Smooth muscle cell (in vitro differentiated cells): ENCODE measurements at regions not wholly inside any gene's neighbourhood (a gene's known extent, or its start where the extent isn't known, plus 50 kb on each side); places are given as distances from the start of the nearest gene placed in this dataset.

ENCODE experiments used
- DNase-seq: peaks from one replicate; lab custom pipeline; 2025; ENCODE audit not compliant: unreplicated experiment; lab: John Stamatoyannopoulos, UW
- H2AFZ ChIP-seq: fragments of 200-600 bp; sonication (generic); 2 replicates; pipeline ENCODE4 v1.6.0; 2016; ENCODE audit warnings: antibody characterized with exemption, low read depth, mild to moderate bottlenecking
- H3F3A ChIP-seq: fragments of 200-600 bp; sonication (generic); 2 replicates; pipeline ENCODE4 v1.6.0; 2017; ENCODE audit warnings: antibody characterized with exemption, low read depth
- H3K27ac ChIP-seq: fragments of 200-600 bp; sonication (generic); 2 replicates; pipeline ENCODE4 v1.5.1; 2016; ENCODE audit warnings: low read depth, mild to moderate bottlenecking
- H3K27me3 ChIP-seq: fragments of 200-600 bp; sonication (generic); 2 replicates; pipeline ENCODE4 v1.6.1; 2016; ENCODE audit warnings: low read depth, mild to moderate bottlenecking
- H3K36me3 ChIP-seq: fragments of 200-600 bp; sonication (generic); 2 replicates; pipeline ENCODE4 v1.5.1; 2016; ENCODE audit warnings: low read depth
- H3K4me1 ChIP-seq: fragments of 200-600 bp; sonication (generic); 2 replicates; pipeline ENCODE4 v1.5.1; 2016; ENCODE audit warnings: low read depth
- H3K4me2 ChIP-seq: fragments of 200-600 bp; sonication (generic); 2 replicates; pipeline ENCODE4 v1.6.0; 2016; ENCODE audit warnings: mild to moderate bottlenecking
- H3K4me3 ChIP-seq: fragments of 200-600 bp; sonication (generic); 2 replicates; pipeline ENCODE4 v1.5.1; 2016; ENCODE audit warnings: mild to moderate bottlenecking
- H3K79me2 ChIP-seq: fragments of 200-600 bp; sonication (generic); 2 replicates; pipeline ENCODE4 v1.6.0; 2016; ENCODE audit warnings: low read depth, mild to moderate bottlenecking
- H3K9ac ChIP-seq: fragments of 200-600 bp; sonication (generic); 2 replicates; pipeline ENCODE4 v1.6.0; 2016; ENCODE audit warnings: low read depth
- H3K9me3 ChIP-seq: fragments of 200-600 bp; sonication (generic); replicated peaks from 2 replicates; pipeline ENCODE4 v1.5.1; 2016; ENCODE audit warnings: low read depth
- H4K20me1 ChIP-seq: fragments of 200-600 bp; sonication (generic); 2 replicates; pipeline ENCODE4 v1.6.0; 2016; ENCODE audit warnings: low read depth
- CTCF ChIP-seq: fragments of 200-600 bp; sonication (generic); IDR thresholded peaks from 2 replicates; pipeline ENCODE4 v1.5.1; 2017; ENCODE audit warnings: borderline replicate concordance, mild to moderate bottlenecking, antibody characterized with exemption; ENCODE audit not compliant: insufficient read depth, poor library complexity, severe bottlenecking
- WGBS: methylation state at CpG from one replicate; pipeline ENCODE4 v1.1.7; 2016; ENCODE audit warnings: low lambda C conversion rate; 5-methylcytosine and 5-hydroxymethylcytosine counted together

- H3K4me3 ChIP-seq, result no peak overlapping the region
- DNase-seq, result no peak
- no peaks in the 10 kb centered on the region for H4K20me1 ChIP-seq
- no peak overlapping the region for H3K9ac ChIP-seq
- H3K36me3 ChIP-seq, result no peaks in the 10 kb centered on the region
- no peaks in the 10 kb centered on the region for H3K4me1 ChIP-seq
- H3K4me2 ChIP-seq, result no peak overlapping the region
- WGBS, result 90% methylated on average over 1 of the region's 1 CpG
- H3F3A ChIP-seq, result no peaks in the 10 kb centered on the region
- H3K27ac ChIP-seq, result no peak overlapping the region
- H3K79me2 ChIP-seq, result no peaks in the 10 kb centered on the region
- H2AFZ ChIP-seq, result no peak overlapping the region
- H3K27me3 ChIP-seq, result no peaks in the 10 kb centered on the region
- no peak for TF ChIP-seq CTCF
- no peaks in the 10 kb centered on the region for H3K9me3 ChIP-seq
Measured at GRCh38 chr11:104620991-104621390, 277.3 kb downstream of the CASP12 start.

GRCh38 chr11:104619751-104620150, 278.5 kb downstream of the CASP12 start:
- 95% methylated on average over 3 of the region's 3 CpGs for WGBS
- no peaks in the 10 kb centered on the region for H3K79me2 ChIP-seq
- no peak for TF ChIP-seq CTCF
- H3K9ac ChIP-seq, result no peak overlapping the region
- H3F3A ChIP-seq, result no peaks in the 10 kb centered on the region
- H3K36me3 ChIP-seq, result no peaks in the 10 kb centered on the region
- H3K4me3 ChIP-seq, result no peak overlapping the region
- H3K27me3 ChIP-seq, result no peaks in the 10 kb centered on the region
- H3K9me3 ChIP-seq, result no peaks in the 10 kb centered on the region
- DNase-seq, result no peak
- H4K20me1 ChIP-seq, result no peaks in the 10 kb centered on the region
- no peak overlapping the region for H3K4me2 ChIP-seq
- H3K27ac ChIP-seq, result no peak overlapping the region
- H2AFZ ChIP-seq, result no peak overlapping the region
- H3K4me1 ChIP-seq, result no peaks in the 10 kb centered on the region

GRCh38 chr11:104618954-104619353, 279.3 kb downstream of the CASP12 start:
- Histone ChIP-seq H3K79me2 (no peaks in the 10 kb centered on the region), H3K4me2 (no peak overlapping the region), H3K27ac (no peak overlapping the region), H4K20me1 (no peaks in the 10 kb centered on the region), H2AFZ (no peak overlapping the region), H3F3A (no peaks in the 10 kb centered on the region), H3K4me1 (no peaks in the 10 kb centered on the region), H3K9me3 (no peaks in the 10 kb centered on the region), H3K4me3 (no peak overlapping the region), H3K9ac (no peak overlapping the region), H3K27me3 (no peaks in the 10 kb centered on the region), H3K36me3 (no peaks in the 10 kb centered on the region)
- DNase-seq, result no peak
- no peak for TF ChIP-seq CTCF
- 98% methylated on average over 4 of the region's 4 CpGs for WGBS

- Histone ChIP-seq H3K4me1 (no peaks in the 10 kb centered on the region), H3K36me3 (no peaks in the 10 kb centered on the region), H3K4me3 (no peak overlapping the region), H3K9me3 (no peaks in the 10 kb centered on the region), H3K27ac (no peak overlapping the region), H3K4me2 (no peak overlapping the region), H3K27me3 (no peaks in the 10 kb centered on the region), H3K9ac (no peak overlapping the region), H4K20me1 (no peaks in the 10 kb centered on the region), H3K79me2 (no peaks in the 10 kb centered on the region), H2AFZ (no peak overlapping the region), H3F3A (no peaks in the 10 kb centered on the region)
- WGBS, result 57% methylated on average over 1 of the region's 1 CpG
- TF ChIP-seq CTCF, result no peak
- no peak for DNase-seq
Measured at GRCh38 chr11:104614961-104615360, 283.3 kb downstream of the CASP12 start.
